SW 1271 (cell line): ENCODE measurements at regions not wholly inside any gene's neighbourhood (a gene's known extent, or its start where the extent isn't known, plus 50 kb on each side); places are given as distances from the start of the nearest gene placed in this dataset.
"Not testable (repeated sequence)": the region's sequence is repeated elsewhere in the genome, so short reads cannot be mapped to it uniquely, and the experiment has no call there.

Experiments used
- DNase-seq, 2 experiments: peaks; one replicate each; lab custom pipeline; 2025; lab: John Stamatoyannopoulos, UW

DNA sequence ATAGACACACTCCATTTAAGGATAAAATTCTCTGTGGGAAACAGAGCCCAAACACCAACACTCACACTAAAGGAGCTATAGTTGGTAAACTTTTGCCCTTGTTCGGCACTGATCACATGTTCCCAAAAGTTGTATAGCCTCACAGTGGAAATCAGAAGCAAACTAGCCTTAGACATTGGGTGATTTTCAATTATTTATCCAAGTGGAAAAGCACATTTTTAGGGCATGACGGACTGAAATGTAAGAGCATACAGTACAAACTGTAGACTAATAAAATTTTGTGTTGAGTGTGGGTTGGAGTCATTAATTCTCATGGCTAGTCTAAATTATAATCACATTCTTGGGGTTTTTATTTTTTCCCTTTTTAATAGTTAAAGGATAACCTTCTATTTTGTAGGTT lies 202.4 kb downstream of the MOXD1 start:
- DNase-seq, result no peak

GRCh38 chr6:132198040-132198439 lies 203.2 kb downstream of the MOXD1 start:
- DNase-seq, result peak in 1 of 2 experiments; percentile 37

DNA sequence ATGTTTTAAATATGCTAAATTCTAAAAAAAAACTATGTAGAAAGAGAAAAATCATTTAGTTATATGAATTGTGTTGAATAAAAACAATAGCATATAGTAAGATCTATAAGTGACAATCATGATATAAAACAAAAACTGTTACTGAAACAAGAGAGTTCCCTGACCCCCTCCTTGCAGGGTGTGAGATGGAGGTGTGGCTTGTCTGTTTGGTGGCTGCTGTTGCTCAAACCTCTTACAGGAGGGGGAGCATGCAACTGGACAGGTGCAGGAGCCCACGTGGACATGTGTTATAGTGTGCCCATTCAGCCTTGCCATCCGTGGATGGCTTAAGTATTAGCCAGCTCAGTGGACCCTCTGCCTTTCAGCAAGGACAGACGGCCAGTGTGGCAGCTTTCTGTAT lies 206.7 kb downstream of the MOXD1 start:
- DNase-seq, result no peak

- no peak for DNase-seq
Observed at GRCh38 chr6:132192631-132193030, 208.6 kb downstream of the MOXD1 start.

DNA sequence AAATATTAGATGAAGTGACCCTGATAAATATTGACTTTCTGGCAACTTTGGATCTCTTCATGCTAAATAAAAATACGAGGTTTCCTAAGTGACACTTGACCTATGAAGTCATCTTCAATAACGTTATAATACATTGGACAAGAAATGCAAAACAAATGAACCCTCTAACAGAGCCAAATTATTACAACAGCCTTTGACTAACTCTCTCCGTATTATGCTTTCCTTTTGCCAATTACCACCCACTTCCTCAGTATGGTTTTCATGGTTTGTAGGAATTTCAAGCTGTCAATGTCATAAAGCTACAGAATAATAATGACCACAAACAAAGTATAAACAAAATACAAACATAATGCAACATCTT lies 210.5 kb downstream of the MOXD1 start:
- no peak for DNase-seq

- DNase-seq, result peak in 1 of 2 experiments; percentile 38
Observed at GRCh38 chr6:132190097-132190814, 211.0 kb downstream of the MOXD1 start.

DNA sequence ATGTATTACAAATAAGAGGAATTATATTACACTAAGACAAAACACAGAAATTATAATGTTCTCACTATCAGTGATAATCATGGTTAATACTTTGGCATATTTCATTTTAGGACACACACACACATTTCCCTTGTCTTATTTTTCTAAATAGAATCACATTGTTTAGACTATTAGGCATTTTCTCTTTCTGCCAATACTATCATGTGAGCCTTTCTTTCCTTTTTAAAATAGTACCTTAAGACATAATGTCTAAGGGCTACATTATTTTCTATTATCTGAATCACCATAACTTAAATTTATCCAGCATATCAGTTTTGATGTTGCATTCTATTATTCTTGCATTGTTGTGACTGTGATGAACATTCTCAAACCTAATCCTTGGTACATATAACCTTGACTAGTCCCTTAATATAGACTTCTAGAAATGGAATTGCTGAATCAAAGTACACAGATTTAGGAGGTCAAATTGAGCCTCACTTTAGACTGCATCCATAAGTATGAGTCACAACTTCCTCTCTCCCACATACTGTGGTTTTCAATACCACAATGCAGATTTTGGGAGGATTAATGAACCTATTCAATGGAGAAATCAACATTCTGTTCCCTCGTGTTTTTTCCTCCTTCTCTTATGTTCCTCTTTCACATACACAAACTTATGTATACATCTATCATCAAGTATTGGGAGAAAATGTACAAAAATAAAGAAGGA lies 212.6 kb downstream of the MOXD1 start:
- peak in 1 of 2 experiments; percentile 18 for DNase-seq

GRCh38 chr6:132187816-132188215 lies 213.5 kb downstream of the MOXD1 start:
- DNase-seq, result no peak

GRCh38 chr6:132184966-132185365 lies 216.3 kb downstream of the MOXD1 start:
- DNase-seq, result not testable (repeated sequence)

- no peak for DNase-seq
Observed at GRCh38 chr6:132179955-132180354, 221.3 kb downstream of the MOXD1 start.

DNA sequence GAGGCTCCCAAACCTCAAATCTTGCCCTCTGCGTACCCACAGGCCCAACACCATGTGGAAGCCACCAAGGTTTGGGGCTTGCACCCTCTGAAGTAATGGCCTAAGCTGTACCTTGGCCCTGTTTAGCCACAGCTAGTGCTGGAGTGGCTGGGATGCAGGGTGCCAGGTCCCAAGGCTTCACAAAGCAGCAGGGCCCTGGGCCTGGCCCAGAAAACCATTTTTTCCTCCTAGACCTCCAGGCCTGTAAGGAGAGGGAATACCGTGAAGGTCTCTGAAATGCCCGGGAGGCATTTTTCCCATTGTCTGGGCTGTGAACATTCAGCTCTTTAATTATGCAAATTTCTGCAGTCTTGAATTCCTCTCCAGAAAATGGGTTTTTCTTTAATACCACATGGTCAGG lies 223.7 kb upstream of the CCN2 start:
- DNase-seq, result no peak

- DNase-seq, result no peak
Observed at GRCh38 chr6:132168961-132169360, 217.8 kb upstream of the CCN2 start.

DNA sequence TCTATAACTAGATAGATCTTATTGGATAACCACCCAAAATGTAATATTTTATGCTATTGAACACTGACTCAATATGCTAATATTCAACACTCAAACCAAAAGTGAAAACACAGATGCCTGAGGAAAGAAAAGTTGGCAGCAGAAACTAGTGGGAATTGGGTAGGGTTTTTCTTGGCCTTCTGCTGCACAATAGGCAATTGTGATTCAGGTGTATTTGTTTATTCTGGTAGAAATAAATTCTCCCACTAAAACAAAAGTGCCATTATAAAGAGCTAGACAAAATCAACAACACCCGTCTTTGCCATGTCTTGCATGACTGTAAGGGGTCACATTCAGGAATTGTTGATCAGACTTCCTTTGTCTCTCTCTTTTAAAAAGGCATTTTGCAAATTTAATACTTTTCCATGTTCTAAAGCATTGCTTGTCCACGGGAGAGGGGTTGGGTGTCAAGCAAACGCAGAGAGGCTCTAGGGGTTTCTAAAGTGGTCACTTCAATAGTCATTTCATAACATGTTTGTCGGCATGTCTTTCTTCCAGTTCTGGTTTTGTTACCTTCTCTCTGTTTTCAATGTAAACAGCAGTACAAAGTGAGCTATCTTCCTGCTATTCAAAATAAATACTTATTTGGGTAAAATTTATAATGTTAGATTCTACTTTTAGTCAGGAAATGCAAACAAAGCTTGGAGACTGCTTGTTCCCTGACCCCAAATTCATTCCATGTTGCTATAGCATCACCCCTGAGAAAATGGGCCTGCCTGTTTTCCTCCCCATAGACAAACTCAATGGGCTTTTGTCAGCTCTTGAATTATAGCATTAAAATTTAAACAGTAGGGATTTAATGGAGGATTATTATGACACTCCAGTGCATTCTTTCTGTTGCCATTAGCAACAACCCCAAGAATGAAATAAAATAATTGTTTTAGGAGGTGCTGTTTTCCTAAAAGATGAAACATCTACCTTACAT lies 217.0 kb upstream of the CCN2 start:
- no peak for DNase-seq

- DNase-seq, result no peak
Observed at GRCh38 chr6:132166526-132167051, 215.4 kb upstream of the CCN2 start.

GRCh38 chr6:132165677-132166076 lies 214.5 kb upstream of the CCN2 start:
- no peak for DNase-seq

DNA sequence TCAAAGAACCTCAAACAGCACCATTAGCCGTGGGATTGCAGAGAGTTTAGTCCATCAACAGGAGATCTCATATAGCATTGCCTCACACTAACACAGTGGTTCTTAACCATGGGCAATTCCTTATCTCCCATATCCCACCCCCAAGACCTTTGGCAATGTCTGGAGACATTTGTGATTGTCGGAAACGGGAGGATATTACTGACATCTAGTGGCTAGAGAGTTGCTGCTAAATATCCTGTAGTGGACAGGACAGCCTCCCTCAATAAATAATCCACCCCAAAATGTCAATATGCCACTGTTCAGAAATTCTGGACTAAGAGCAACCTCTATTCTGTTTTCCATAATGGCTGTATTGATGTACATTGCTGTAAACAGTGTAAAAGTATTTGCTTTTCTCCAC lies 210.1 kb upstream of the CCN2 start:
- DNase-seq, result peak in 1 of 2 experiments; percentile 2

GRCh38 chr6:132153221-132153898 lies 202.2 kb upstream of the CCN2 start:
- DNase-seq, result no peak

- no peak for DNase-seq
Observed at GRCh38 chr6:132147530-132148011, 196.4 kb upstream of the CCN2 start.

GRCh38 chr6:132144456-132144855 lies 193.3 kb upstream of the CCN2 start:
- DNase-seq, result no peak

DNA sequence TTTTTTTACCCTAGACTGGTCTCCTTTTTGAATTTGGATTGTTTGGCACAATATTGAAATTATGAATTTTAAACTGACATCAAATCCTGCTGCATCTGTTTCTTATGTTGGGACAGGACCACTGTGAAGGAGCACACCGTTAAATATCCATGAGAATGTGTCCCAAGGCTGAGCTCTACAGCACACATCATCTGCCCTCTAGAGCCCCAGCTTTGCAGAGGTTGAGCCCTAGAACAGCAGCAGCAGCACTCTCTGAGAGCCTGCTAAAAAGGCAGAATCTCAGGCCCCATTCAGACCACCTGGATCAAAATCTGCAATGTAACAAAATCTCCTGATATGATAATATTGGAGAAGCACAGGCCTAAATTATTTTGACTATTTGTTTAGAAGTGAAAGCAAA lies 192.1 kb upstream of the CCN2 start:
- no peak for DNase-seq

GRCh38 chr6:132142768-132143167 lies 191.6 kb upstream of the CCN2 start:
- DNase-seq, result no peak

DNA sequence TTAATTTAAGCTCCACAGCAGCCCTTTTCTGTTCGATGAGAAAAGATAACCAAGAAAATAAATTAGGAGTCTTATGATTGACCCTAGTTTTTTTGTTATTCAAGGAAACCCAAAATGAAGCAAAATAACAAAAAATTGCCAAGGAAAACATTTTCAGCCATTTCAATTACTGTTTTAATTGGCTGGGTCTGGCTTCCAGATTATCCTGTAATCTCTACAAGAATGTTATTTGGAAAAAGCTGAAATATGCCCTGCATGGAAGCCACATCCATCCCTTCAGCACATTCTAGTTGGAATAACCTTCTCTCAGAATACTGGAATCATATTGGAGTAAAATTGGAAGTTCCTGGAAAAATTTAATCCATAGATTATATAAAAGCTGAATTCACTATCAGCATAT lies 191.1 kb upstream of the CCN2 start:
- DNase-seq, result no peak
